GM18499 (cell line): ENCODE measurements at regions not wholly inside any gene's neighbourhood (a gene's known extent, or its start where the extent isn't known, plus 50 kb on each side); places are given as distances from the start of the nearest gene placed in this dataset.

Source experiments
- ATAC-seq: cut with Tn5 transposase; IDR thresholded peaks from one replicate; pipeline ENCODE4 v1.9.1; 2021; ENCODE audit warnings: moderate number of reproducible peaks; ENCODE audit not compliant: insufficient read depth, unreplicated experiment

DNA sequence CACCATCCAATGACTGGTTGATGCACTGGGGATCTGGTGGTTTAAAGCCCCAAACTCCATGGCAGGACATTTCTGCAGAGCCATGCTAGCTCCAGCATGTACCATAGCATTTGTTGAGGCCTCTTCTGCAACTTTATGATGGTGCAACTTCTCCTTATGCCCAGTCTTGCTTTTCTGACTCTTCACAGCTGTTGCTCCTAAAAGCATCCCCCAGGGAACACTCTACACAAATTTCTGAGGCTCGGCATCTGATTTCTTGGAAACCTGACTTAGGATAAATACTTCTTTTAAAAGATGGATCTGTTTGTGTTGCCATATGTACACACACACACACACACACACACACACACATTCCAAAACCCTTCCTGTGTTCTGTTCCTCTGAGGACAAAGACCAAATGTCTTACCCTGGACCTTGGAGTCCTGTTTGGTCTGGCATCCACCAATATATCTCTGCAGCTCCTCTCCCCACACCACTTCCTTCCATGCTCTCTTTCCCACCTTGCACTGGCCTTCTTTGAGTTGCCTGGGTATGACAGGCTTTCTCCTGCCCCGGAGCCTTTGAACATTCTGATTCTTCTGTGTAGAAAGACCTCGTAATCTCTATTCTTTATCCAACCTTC is 388.5 kb upstream of the ZNF507 start:
- no peak for ATAC-seq

DNA sequence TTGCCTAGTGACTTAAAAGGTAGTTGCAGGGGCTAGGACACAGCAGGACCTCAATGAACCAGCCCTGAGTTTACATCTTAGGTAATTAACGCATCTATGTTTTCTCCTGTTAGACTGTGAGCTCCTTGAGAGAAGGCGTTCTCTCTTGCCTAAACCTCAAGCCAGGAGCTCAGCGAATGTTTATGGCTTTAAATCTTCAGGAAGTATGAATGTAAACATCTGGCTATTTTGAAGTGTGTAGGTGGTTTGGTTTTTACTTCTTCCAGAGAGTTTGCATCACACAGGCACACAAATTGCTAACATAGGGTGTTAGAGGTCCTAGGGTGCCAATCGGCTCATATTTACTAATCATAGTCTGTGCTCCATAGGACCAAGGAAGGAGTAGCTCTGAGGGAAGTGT is 387.7 kb upstream of the ZNF507 start:
- ATAC-seq: no peak

DNA sequence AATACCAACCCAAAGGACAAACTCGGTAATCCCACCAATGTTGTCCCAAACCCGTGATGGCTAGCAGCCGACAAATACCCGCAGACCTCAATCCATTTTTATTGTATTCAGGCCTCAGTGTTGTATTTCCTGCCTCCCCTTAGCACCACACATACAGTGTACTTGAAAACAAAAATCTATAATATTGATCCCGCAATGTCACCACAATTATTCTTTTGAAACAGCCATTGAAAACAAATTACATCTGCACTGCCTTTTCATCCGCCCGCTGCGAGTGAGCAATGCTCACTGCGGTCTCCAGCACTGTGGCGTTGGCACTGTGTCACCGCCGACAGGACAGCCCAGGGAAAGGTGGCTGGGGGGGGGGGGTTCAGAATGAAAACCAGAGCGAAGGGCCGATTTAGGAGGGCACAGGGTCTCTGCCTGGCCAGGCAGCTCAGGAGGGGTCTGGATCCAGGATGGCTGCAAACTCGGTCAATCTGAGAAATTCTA is 385.8 kb upstream of the ZNF507 start:
- no peak for ATAC-seq

DNA sequence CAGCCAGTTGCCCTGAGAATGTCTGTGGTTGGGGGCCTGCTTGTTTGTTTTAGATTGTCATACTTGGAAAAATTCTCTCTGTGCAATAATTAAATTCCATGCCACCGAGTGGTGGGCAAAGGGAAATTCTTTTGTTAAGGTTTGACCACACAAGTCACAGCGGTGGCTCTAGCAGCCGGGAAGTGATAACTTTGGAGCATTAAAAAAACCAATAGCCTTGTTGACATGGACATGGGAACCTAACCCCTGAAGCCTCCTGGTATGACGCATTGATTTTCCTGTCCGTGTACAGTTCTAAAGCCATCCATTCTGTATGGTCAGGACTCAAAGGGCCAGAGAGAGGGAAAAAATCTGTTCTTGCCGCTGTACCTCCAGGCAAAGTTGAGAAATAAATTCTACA is 384.9 kb upstream of the ZNF507 start:
- ATAC-seq: no peak

DNA sequence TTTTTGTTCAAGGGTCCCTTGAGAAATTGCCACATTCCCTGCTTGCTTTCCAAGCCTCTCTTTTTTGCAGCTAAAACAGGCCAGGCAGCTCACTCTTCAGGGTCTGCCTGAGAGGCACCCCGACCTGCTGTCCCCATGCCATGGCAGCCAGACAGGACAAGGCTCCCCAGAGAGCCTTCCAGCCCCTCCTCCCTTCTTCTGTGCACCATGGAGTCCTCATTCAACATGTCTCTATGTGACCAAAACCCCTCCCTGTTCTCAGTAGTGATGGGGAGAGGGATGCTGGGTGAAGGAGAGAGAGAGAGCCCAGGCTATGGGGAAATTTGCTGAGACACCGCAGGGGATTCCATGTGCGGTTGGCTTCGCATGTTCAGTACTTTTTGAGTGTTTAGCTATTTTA is 384.2 kb upstream of the ZNF507 start:
- no peak for ATAC-seq

DNA sequence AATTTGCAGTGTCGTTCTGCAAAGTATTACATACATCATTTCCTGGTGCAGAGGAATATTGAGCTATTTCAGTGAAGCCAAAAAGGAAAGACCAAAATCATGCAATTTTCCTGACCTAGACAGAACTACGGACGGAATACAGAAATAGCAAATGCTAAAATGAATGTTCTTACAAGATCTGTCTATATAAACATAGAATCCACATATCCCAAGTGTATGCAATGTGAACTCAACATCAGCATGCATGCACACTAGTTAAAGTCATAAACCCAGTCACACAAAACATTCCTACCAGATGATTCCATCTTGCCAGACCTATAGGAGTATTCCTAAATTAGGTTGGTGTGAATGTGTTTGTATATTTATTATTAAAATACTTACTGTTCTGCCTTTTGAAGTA is 383.7 kb upstream of the ZNF507 start:
- no peak for ATAC-seq

DNA sequence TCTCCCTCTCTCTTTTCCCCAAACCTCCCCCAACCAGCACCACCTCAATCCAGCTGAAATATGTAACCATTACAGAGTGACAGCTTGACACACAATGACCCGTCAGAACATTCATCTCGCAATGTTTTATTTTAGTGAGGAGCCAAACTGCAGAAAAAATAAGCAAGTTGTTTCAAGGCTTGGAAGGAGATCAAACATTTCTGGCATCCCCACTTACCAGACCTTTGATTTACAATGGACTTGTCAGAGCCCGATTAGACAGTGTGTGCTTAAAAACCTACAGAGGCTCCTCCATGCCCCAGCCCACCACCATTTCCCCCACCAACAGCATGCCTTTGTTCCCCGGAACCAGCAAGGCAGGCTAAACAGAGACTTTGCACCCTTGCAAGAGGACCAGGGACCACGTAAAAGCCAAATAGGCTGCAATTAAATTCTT is 382.8 kb upstream of the ZNF507 start:
- ATAC-seq: no peak

DNA sequence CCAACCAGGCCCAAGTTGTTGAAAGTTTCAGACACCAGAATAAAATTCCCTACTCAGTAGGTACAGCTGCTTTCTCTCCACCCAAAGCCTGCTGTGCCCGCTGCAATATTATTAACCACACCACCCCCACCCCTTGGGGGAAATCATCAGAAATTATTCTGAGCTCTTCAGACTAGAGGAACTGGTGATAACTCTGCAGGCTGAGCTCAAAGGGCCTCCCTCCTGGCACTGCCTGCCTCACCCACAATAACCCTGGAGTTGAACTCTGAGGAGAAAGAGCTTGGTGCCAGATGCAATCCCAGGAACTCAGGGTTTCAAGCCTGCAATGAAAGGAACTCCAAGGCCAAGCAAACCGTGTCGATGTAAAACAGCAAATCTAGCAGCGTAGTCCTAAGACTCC is 381.7 kb upstream of the ZNF507 start:
- no peak for ATAC-seq

DNA sequence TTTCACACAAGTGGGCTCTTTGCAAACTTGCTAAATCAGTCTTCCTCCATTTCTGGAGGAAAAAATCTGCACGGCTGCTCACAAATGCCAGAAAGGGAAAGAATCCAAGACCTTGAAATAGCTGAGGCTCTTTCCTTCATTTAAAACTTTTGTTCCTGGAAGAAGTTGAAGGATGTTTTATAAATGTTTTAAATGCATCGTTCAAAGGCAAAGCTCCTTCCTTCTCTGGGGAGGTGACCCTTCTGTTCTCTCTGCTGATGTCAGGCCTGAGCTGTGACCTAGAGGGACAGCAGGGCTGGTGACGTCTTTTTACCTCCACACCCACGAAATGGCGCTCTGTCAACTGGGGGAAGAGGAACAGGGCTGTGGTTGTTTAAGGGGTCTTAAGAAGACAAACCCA is 376.4 kb upstream of the ZNF507 start:
- no peak for ATAC-seq

DNA sequence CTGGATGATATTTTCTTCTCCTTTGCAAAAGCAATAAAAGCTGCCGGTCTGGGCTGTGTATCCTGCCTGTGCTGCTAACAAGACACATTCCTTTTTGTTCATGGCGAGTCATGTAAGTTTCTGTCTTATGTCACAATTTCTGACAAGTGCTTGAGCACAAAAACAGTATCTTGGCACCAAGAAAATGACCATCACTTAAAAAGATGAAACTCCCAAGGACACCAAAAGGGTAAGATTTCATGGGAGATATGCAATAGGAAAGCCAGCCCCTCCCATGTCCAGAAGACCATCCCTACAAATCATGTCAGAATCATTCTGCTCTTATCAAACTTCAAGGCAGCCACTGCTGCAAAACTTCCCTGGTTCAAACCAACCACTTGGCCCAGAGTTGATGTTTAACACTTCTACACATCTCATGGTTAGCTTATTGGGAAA is 375.4 kb upstream of the ZNF507 start:
- no peak for ATAC-seq

DNA sequence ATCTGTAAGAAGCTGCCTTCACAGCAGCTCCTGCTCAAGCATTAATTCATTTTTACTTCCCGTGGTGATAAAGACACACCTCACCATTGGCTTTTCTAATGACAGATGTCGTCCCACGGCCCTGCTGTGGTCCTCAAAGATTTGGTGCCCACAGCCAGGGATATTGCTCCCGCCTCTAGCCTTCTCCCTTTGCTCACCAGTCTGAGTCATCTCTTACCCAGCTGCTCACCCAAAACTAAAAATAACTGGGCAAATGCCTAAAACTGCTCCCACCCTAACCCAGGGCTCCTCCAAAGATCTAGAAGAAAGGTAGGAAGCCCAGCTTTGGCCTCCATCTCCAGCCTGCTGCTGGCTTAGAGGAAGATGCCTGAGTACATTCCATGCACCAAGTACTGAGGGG is 371.1 kb upstream of the ZNF507 start:
- ATAC-seq: no peak

DNA sequence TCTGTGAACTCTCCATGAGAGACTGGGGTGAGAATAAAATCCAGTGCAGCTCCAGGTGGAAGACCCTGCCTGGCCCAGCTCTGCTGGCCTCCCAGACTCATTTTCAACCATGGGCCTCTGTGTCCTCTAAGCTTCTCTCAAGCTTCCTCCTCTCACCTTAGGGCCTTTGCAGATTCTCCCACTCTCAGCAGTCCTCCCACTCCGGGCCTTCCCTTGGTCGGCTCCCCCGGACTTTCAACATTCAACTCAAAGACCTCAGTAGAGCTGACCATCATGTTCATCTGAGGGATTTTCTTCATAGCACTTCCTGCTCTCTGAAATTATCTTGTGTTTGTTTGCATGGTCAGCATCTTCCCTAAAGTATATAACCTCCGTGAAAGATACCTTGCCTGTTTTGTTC is 370.5 kb upstream of the ZNF507 start:
- ATAC-seq: no peak

DNA sequence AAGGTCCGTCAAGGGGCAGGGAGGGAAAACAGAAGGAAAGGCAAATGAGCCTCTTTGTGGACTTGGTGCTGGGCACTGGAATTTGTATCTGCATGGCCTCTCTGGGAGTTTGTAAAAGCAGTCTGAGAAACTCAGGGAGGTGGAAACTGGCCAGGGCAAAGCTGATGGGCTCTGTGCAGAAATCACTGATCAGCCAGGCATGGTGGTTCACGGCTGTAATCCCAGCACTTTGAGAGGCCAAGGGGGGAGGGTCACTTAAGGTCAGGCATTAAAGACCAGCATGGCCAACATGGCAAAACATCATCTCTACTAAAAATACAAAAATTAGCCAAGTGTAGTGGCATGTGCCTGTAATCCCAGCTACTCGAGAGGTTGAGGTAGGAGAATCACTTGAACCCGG is 369.9 kb upstream of the ZNF507 start:
- ATAC-seq: no peak

DNA sequence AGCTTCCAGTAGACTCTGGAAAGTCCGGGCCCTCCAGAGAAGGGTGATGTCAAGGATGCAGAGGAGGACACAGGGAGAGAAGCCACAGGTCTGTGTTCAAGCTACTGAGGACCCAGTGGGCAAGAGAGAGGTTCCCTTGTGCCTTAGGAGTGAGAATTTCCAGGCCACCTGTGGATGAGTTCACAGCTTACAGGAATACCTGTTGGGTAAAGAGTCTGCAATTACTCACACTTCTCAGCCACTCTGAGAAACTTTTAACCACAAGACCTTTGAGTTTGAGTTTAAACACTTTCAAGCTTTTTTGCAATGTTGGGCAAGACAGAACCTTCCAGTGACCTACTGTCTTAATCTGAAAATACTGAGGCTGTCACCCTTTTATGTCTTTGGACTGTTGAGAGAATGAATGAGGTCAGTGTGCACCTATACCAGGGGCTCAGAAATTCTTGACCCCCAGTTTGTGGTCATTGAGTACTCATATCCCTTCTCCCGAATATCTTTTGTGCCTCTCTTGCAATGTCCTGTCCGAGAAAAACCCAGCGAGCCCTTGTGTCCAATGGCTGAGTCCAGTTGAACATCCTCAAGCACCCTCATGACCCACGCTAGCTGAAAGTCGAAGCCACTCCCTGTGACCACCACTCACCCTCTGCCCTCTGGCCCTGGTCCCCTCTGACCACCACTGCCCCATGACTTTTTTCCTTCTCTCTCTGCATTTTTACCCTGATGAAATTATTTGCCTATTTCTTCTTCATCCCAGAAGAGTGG is 368.5 kb upstream of the ZNF507 start:
- no peak for ATAC-seq

DNA sequence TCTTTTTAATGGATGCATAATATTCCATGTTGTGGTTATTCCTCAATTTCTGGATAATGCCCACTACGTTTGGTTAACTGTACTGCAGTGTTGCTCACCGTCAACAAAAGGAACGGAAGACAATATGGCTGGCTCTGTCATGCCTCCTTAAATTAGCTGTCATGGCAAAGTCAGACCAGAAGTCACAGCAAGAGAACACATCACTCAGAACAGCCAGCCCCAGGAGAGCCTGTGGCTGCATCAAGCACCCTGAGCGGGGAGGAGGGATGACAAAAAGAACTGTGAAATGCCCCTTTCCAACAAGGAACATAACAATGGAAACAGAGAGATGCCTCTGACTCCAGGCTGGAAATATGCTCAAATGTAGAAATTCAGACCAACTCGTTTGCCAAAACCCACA is 366.0 kb upstream of the ZNF507 start:
- ATAC-seq: no peak

DNA sequence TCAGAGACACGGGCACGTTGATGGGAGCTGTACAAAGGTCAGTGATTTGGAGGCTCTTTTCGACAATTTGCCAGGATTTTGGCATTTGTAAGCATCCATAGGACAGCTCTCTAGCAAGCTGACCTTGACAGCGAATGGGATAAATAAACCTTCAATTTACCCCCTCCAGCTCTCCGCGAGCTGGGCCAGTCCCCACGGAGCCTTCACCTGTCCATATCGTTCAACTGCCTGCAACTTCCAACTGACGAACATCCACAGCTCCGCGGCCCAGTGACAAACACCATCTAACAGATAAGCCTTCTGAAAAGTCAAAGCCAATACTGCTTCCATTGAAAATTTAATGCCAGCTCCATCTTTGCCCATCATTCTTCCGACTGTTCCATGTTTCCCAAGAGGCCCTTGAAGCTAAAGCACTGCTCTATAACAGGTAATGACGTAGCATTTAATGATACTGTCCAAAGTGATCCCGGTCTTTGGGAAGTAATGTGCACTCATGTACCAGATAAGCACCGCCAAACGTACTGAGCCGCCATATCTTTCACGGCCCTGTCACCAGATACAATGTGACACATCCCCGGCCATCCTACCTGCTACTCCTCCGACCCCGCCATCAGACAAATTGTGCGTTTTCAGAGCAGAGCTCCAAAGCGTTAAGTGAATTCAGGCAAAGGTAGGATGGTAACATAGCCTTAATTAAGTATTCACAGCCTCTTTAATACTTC is 365.3 kb upstream of the ZNF507 start:
- no peak for ATAC-seq

DNA sequence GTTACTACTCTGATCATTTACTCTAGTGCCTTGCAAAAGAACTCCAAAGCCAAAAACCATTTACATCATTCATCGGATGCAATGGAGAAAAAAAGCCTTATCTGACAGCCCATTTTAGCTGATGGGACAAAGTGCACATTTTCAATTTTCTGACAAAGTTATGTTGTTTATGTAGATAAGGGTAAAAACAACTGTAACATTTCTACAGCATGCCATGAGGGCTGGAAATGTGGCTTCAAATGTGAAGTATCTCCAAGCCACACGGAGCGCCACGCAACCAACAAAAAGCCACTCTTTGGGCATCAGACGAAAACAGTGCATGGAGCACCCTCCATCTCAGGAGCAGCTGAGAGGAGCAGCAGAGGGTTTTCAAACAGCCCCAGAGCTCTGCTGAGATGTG is 364.6 kb upstream of the ZNF507 start:
- no peak for ATAC-seq

DNA sequence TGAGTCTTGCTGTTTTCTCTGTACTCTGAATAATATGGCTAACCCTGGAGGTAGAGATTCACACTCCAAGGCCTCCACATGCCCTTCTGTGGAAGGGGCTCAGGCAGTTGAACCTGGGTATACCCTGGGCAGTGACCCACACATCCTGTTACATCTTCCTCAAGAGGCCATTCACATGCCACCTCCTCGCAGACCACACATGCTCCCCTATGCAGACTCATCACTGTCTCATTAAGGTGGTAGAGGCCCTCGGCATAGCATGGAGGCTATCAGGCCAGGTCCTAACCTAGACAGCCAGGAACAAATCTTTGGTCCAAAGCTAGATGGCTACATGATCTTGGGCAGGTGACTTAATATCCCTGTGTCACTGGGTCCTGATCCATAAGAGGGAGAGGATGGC is 363.9 kb upstream of the ZNF507 start:
- no peak for ATAC-seq

DNA sequence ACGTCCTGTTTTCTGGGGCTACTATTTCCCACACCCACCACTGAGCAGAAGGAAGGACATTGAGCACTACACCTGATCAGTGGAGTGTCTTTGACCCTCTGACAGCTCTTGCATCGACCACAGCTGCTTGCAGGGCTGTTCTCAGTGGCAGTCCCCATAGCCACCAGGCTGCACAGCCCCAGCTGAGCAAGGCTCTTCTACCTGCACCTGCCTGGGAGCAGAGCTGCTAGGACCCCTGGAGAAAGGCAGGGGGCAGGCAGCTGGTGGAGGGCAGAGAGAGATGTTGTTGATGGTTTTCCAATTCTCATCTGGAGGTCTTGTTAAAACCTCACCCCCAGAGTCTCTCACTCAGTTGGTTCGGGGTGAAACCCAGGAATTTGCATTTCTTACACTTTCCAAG is 361.8 kb upstream of the ZNF507 start:
- ATAC-seq: no peak

DNA sequence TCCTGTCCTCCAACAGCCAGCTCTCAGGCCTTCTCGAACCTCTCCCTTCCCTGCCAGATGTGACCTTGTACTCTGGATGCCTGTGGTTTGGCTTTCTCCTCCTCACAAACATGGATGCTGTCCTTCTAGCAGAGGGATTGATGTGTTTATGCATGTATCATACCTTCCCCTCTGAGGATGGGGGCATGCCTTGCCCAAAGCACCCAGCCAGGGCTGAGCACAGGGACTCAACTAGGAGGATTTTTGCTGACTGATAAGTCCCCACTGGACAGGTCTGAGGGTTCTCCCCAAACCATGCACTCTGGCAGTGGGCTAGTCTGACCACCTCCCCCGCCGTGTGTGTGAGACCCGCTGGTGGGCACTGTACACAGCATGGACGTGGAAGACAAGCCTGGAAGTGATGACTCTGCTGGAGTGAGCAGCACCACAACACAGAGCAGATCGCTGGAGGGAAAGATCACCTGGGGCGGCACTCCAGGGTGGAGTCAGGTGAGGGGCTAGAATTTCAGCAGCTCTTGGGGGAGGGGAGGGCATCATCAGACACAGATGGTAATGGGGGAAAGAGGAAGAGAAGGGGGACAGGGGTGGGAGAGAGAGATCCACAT is 360.3 kb upstream of the ZNF507 start:
- ATAC-seq: no peak

DNA sequence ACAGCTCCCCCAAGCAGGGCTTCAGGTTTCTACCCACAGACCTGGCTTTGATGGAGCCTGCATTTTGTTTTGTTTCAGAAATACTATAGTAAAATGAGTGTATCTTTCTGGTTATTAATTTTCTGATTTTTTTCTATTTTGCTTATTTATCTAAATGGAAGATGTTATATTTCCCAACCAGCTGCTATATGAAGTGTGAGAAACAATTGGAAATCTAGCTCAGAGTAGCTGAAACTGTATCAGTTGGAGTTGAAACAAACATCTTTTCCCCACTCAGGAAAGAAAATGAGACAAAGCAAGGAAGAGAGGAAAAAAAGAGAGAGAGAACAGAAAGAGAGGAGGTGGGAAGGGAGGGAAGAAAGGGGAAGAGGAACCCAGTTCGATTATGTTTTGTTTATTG is 358.5 kb upstream of the ZNF507 start:
- ATAC-seq: no peak
